CD4-positive, alpha-beta T cell treated with Interleukin-17A for 1 hour (primary cell): ENCODE measurements at regions not wholly inside any gene's neighbourhood (a gene's known extent, or its start where the extent isn't known, plus 50 kb on each side); places are given as distances from the start of the nearest gene placed in this dataset.
"Not testable (repeated sequence)": the region's sequence is repeated elsewhere in the genome, so short reads cannot be mapped to it uniquely, and the experiment has no call there.

Experiments
- DNase-seq: peaks from one replicate; pipeline ENCODE4 v3.0.0-alpha.2; 2020

GRCh38 chr2:58720770-58721697, 479.9 kb upstream of the FANCL start:
- no peak for DNase-seq

DNA sequence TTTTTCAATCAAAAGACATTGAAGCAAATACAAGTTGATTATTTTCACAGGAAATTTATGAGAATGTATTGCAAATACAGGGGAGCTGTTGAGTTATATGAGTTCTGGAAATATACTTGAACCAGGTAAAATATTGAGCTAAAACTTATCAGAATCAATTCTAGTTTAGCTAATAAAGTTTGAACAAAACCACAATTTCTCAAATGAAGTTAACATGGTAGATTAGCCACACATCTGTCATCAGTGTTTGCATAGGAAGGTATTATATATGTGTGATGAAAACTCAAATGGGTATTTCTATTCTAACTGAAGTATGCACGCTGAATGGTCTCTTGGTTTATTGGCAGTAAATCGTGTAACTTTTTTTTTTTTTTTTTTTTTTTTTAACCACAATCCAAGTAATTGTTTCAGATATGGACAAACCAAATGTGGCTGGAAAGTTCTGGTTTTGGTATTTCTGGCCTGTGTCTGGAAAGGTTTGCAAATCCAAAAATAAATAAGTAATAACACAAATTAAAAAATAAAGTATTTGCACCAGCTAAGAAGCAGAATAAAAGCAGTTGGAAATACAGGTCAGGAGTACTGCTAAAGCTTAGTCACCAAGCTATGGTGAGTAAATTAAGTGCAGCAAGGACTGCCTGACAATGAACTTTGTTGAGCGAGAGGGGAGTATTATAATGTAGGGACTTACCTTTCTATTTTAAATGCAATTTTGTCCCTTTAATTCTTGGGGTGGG, 479.1 kb upstream of the FANCL start:
- no peak for DNase-seq

- no peak for DNase-seq
Observed at GRCh38 chr2:58715344-58715743, 474.2 kb upstream of the FANCL start.

- DNase-seq, result no peak
Observed at GRCh38 chr2:58714238-58714637, 473.1 kb upstream of the FANCL start.

DNA sequence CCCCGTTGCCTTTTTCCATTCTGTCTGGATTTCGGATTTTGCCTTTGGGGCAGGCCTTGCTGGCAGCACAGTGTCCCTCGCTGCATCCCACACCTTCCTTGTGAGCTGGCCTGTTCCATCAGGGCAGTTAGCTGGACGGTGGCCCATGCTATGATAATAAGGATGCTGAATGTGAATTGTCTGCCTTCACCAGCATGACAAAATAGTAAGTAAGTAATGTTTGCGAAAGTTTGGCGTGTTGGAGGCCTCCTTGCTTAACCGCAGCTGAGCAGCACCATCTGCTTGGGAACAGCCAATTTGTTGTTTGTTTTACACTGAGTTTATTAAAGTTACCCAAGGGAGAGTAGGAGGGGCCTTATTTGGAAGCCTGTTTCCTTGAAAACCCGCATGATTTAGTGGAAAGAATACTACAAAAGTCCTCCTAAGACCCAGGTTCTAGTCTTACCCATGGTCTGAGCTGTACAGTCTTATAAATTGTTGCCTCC, 469.7 kb upstream of the FANCL start:
- DNase-seq, result no peak

DNA sequence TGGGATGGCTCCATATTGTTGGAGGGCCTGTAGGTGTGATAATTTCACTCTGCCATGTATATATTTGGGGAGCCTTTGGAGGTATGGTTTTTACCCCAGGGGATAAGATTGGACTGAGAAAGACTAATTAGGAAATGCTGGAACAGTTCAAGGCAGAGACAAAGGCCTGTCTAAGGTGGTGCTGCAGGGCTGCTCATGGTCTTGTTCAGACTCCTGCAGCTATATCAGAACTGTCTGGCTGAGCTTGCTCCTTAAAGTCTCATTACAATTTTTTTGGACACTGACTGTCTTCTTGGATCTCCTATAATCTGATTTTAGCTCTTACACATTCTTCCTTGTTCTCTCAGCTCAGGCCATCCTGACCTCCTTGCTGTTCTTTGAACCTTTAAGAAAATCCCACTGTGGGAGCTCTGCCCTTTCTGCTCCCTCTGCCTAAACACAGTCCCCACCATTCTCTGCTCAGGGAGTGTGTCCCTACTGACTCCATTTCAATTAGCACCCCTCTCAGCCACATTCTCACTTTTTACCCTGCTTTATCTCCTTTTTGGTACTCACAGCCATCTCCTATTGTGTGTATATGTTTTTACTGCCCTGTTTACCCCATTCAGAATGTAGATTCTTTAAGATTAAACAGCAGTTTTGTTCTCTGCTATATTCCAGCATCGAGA, 468.7 kb upstream of the FANCL start:
- DNase-seq, result no peak

- DNase-seq, result no peak
Observed at GRCh38 chr2:58709274-58709673, 468.1 kb upstream of the FANCL start.

DNA sequence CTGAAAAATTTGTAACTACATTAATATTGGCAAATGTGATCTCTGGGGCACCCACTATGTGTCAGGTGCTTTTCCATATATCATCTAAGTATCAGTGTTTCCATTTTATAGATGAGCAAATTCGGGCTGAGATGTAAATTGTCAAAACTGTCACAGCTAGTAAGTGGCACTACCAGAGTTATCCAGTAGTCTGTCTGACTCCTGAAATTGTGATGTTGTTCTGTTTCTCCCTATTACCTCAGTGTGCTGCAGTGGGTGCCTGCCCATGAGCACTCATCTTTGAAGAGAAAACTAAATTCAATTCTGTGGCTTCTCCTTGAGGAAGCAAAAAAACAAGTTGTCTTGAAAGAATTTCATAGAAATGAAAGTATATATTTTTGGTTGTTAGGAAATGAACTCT, 467.4 kb upstream of the FANCL start:
- DNase-seq, result no peak

DNA sequence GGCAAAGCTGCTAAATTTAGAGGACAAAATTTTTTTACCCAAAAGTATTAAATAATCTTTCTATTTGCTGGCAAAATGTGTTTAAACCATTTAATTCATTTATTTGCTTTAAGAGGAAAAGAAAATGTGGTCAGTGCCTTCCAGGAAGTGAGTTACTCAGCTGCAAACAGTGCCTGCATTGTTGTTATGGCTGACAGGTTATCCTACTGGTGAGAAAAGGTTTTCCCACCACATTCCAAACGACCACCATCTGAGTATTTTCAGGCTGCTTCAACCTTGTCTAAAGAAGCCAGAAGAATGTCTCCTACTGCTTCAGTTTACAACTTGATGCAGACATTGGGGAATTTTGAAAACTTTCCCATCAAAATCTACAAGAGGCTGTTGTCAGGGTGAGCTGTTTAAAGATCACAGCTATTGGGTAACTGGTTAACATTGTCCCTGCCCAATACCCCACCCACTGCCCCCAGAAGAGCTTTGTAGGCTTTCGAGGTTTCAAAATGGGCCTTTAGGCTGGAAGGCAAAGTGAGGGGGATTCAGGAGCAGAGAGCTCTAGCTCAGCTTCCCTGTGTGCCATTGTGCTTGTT, 461.3 kb upstream of the FANCL start:
- DNase-seq, result no peak

DNA sequence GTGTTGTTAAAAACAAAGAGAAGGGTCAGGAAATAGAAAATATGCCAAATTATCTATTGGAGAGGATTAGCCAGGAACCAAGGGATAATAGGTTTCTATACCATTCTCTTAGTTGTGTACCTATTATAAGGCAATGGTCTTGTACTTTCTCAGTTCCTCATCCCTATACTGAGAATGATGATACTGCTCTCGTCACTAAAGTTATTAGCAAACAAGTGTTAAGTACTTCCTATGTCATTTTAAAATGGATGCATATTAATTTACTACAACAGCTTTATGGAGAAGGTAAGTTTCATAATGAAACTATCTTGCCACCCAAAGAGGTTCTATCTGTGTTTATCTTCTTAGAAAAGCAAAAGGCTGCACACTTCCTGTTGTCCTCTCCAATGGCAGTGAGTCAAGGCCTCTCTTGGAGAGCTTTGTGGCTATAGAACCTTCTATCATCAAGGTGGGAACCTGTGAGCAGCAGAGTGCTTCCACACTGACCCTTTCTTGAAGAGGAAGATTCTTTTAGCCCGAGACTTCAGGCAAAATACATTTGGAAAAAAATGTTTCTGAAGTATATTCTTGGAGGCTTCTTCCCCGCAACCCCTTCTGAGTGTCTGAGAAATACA, 460.7 kb upstream of the FANCL start:
- no peak for DNase-seq

GRCh38 chr2:58700591-58700990, 459.5 kb upstream of the FANCL start:
- no peak for DNase-seq

DNA sequence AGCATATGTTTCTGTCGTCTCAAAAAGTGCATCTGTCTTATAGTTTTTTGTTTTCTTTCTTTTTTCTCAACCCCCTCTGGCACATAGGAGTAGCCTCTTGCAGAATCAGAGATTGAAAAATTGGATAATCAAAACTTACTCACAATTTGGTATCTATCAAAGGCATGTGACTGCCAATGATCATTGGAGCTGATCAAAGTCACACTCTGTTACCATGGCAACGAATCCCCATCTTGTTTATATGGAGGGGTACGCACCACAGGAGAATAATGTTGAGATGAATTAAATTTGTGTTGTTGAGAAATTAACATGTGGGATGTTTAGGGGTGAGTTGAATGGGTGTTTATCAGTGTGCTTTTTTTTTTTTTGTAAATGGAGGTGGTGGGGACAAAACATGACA, 458.3 kb upstream of the FANCL start:
- DNase-seq, result no peak

DNA sequence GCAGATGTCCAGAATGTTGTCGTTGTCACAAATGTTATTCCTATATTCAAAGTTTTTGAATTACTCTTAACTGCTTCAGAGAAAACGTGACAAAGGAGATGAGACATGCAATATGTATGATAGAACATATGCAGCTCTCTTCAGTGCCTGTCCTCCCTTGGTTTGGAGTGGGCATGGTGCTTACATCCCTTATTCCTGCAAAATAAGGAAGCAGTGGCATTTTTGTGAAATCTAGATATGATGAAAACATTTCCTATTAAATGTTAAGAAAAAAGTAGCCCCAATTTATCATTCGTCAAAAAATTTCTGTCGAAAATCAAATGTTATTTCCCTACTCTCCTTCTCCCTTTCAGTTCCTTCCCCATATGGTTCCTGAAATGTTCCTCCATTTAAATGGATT, 457.5 kb upstream of the FANCL start:
- no peak for DNase-seq

DNA sequence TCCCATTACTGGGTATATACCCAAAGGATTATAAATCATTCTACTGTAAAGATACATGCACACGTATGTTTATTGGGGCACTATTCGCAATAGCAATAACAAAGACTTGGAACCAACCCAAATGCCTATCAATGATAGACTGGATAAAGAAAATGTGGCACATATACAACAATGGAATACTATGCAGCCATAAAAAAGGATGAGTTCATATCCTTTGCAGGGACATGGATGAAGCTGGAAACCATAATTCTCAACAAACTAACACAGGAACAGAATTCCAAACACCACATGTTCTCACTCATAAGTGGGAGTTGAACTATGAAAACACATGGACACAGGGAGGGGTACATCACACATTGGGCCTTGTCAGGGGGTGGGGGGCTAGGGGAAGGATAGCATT, 453.0 kb upstream of the FANCL start:
- DNase-seq, result not testable (repeated sequence)

DNA sequence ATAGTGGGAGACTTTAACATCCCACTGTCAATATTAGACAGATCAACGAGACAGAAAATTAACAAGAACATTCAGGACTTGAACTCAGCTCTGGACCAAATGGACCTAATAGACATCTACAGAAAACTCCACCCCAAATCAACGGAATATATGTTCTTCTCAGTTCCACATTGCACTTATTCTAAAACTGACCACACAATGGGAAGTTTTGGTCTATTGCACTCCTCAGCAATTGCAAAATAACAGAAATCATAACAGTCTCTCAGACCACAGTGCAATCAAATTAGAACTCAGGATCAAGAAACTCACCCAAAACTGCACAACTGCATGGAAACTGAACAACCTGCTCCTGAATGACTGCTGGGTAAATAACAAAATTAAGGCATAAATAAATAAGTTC, 449.9 kb upstream of the FANCL start:
- DNase-seq, result not testable (repeated sequence)

DNA sequence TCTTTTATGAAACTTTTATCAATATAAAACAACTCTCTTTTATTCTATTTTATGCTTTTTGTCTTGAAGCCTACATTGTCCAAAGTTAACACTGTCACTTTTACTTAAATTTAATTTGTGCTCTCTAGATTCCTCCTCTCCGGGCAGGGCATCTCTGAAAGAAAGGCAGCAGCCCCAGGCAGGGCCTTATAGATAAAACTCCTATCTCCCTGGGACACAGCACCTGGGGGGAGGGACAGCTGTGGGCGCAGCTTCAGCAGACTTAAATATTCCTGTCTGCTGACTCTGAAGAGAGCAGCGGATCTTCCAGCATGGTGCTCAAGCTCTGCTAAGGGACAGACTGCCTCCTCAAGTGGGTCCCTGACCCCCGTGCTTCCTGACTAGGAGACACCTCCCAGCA, 447.7 kb upstream of the FANCL start:
- DNase-seq, result no peak

DNA sequence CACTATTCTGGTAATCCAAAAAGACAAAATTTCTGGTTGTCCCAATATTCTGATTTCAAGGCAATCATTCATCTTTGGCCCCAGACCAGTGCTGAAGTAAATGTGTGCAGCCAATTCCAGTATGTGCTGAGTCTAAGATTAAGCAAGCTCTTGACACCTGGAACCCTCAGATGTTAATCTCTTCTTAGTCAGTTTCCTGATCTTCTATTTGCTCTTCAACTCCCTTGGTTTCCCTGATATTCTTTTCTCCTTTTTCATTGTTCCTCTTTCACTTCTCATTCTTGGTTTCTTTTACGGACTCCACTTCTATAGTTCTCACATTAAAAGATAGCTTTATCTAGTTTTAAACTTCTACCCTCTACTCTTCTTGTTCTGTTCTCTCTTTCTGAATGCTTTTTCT, 445.7 kb upstream of the FANCL start:
- no peak for DNase-seq

GRCh38 chr2:58680755-58681310, 439.7 kb upstream of the FANCL start:
- DNase-seq, result no peak

DNA sequence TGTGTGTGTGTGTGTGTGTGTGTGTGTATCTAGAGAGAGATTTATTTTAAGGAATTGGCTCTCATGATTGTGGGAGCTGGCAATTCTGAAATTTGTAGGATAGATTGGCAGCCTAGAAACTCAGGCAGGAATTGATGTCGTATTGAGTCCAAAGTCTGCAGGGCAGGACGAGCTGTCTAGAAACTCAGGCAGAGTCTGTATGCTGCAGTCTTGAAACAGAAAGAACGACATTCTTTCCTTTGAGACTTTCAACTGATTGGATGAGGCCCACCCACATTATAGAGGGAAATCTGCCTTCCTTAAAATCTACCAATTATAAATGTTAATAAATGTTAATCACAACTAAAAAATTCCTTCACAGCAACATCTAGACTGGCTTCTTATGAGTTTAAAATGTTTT, 436.6 kb upstream of the FANCL start:
- no peak for DNase-seq

GRCh38 chr2:58671675-58672074, 430.6 kb upstream of the FANCL start:
- DNase-seq, result no peak

DNA sequence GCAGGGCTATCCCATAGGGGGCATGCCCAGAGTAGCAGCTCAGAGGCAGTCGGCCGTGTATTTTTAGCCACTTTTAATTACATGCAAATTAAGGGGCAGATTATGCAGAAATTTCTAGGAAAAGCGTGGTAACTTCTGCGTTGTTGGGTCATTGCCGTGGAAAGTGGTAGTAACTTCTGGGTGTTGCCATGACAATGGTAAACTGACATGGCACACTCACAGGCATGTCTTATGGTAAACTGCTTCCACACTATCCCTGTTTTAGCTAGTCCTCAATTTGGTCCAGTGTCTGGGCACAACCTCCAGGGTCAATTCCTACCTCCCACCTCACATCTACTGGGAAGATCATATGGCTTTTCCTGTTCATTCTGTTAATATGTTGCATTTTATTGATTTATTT, 428.9 kb upstream of the FANCL start:
- no peak for DNase-seq

GRCh38 chr2:58667137-58667774, 426.1 kb upstream of the FANCL start:
- no peak for DNase-seq
